ENCODE measurements at regions not wholly inside any gene's neighbourhood (a gene's known extent, or its start where the extent isn't known, plus 50 kb on each side); places are given as distances from the start of the nearest gene placed in this dataset.

GRCh38 chr21:14722841-14723483 is 176.8 kb upstream of the SAMSN1 start:
- Histone ChIP-seq H3K4me2 (ENCODE audit: extremely low read depth, insufficient read depth, low read length) (no peak overlapping the region), H2AFZ (ENCODE audit: low read length) (no peak overlapping the region), H3K9ac (ENCODE audit: insufficient read depth, low read length) (no peak overlapping the region), H4K20me1 (ENCODE audit: control insufficient read depth, extremely low read depth, insufficient read depth, low read length) (no peaks in the 10 kb centered on the region), H3K36me3 (ENCODE audit: control insufficient read depth, insufficient read depth, low read length) (no peaks in the 10 kb centered on the region), H3K27ac (ENCODE audit: insufficient read depth, low read length) (no peak overlapping the region), H3K9me3 (ENCODE audit: control insufficient read depth, insufficient read depth, low read depth, low read length) (no peaks in the 10 kb centered on the region), H3K27me3 (ENCODE audit: control insufficient read depth, insufficient read depth, low read length) (no peaks in the 10 kb centered on the region), H3K4me3 (replicated peaks in 1 of 4; ENCODE audit: control extremely low read depth in 1 of 4, insufficient read depth in 1 of 4, low read depth in 3 of 4, low read length in 4 of 4) (no peak overlapping the region), H3K4me1 (ENCODE audit: control insufficient read depth, extremely low read depth, insufficient read depth, low read length) (no peaks in the 10 kb centered on the region), H3K79me2 (ENCODE audit: control insufficient read depth, insufficient read depth, low read length) (no peaks in the 10 kb centered on the region)
- DNase-seq (ENCODE audit: low read depth in 2 of 2) = no peak
- TF ChIP-seq EZH2 (IDR thresholded peaks at IDR 0.05; ENCODE audit: low read length, missing control alignments) (no peak), CTCF (conservative IDR thresholded peaks at IDR 0.05 in 1 of 2, IDR thresholded peaks at IDR 0.05 in 1 of 2; ENCODE audit: low read depth in 1 of 2, low read length in 2 of 2) (no peak)

- H3K4me1 ChIP-seq (ENCODE audit: control insufficient read depth, extremely low read depth, insufficient read depth, low read length) = no peaks in the 10 kb centered on the region
- H3K9me3 ChIP-seq (ENCODE audit: control insufficient read depth, insufficient read depth, low read depth, low read length) = no peaks in the 10 kb centered on the region
- no peak overlapping the region for H2AFZ ChIP-seq (ENCODE audit: low read length)
- no peaks in the 10 kb centered on the region for H3K27me3 ChIP-seq (ENCODE audit: control insufficient read depth, insufficient read depth, low read length)
- no peaks in the 10 kb centered on the region for H3K79me2 ChIP-seq (ENCODE audit: control insufficient read depth, insufficient read depth, low read length)
- no peaks in the 10 kb centered on the region for H3K36me3 ChIP-seq (ENCODE audit: control insufficient read depth, insufficient read depth, low read length)
- TF ChIP-seq CTCF (conservative IDR thresholded peaks at IDR 0.05 in 1 of 2, IDR thresholded peaks at IDR 0.05 in 1 of 2; ENCODE audit: low read depth in 1 of 2, low read length in 2 of 2) (no peak), EZH2 (IDR thresholded peaks at IDR 0.05; ENCODE audit: low read length, missing control alignments) (no peak)
- H3K4me3 ChIP-seq (replicated peaks in 1 of 4; ENCODE audit: control extremely low read depth in 1 of 4, insufficient read depth in 1 of 4, low read depth in 3 of 4, low read length in 4 of 4) = no peak overlapping the region
- H3K27ac ChIP-seq (ENCODE audit: insufficient read depth, low read length) = no peak overlapping the region
- no peak overlapping the region for H3K4me2 ChIP-seq (ENCODE audit: extremely low read depth, insufficient read depth, low read length)
- no peak overlapping the region for H3K9ac ChIP-seq (ENCODE audit: insufficient read depth, low read length)
- DNase-seq (ENCODE audit: low read depth in 2 of 2) = no peak
- H4K20me1 ChIP-seq (ENCODE audit: control insufficient read depth, extremely low read depth, insufficient read depth, low read length) = no peaks in the 10 kb centered on the region
These were observed 174.1 kb upstream of the SAMSN1 start for GRCh38 chr21:14720237-14720636.

GRCh38 chr21:14718951-14719350 is 172.8 kb upstream of the SAMSN1 start:
- H2AFZ ChIP-seq (ENCODE audit: low read length) = no peak overlapping the region
- no peaks in the 10 kb centered on the region for H3K79me2 ChIP-seq (ENCODE audit: control insufficient read depth, insufficient read depth, low read length)
- no peak overlapping the region for H3K9ac ChIP-seq (ENCODE audit: insufficient read depth, low read length)
- DNase-seq (ENCODE audit: low read depth in 2 of 2) = no peak
- no peak overlapping the region for H3K27ac ChIP-seq (ENCODE audit: insufficient read depth, low read length)
- no peaks in the 10 kb centered on the region for H4K20me1 ChIP-seq (ENCODE audit: control insufficient read depth, extremely low read depth, insufficient read depth, low read length)
- no peaks in the 10 kb centered on the region for H3K27me3 ChIP-seq (ENCODE audit: control insufficient read depth, insufficient read depth, low read length)
- H3K4me2 ChIP-seq (ENCODE audit: extremely low read depth, insufficient read depth, low read length) = no peak overlapping the region
- no peak for TF ChIP-seq EZH2 (IDR thresholded peaks at IDR 0.05; ENCODE audit: low read length, missing control alignments)
- TF ChIP-seq CTCF (conservative IDR thresholded peaks at IDR 0.05 in 1 of 2, IDR thresholded peaks at IDR 0.05 in 1 of 2; ENCODE audit: low read depth in 1 of 2, low read length in 2 of 2) = no peak
- H3K4me3 ChIP-seq (replicated peaks in 1 of 4; ENCODE audit: control extremely low read depth in 1 of 4, insufficient read depth in 1 of 4, low read depth in 3 of 4, low read length in 4 of 4) = no peak overlapping the region
- no peaks in the 10 kb centered on the region for H3K4me1 ChIP-seq (ENCODE audit: control insufficient read depth, extremely low read depth, insufficient read depth, low read length)
- no peaks in the 10 kb centered on the region for H3K9me3 ChIP-seq (ENCODE audit: control insufficient read depth, insufficient read depth, low read depth, low read length)
- no peaks in the 10 kb centered on the region for H3K36me3 ChIP-seq (ENCODE audit: control insufficient read depth, insufficient read depth, low read length)

Data from fibroblast of lung (primary cell).